ENCODE measurements at regions not wholly inside any gene's neighbourhood (a gene's known extent, or its start where the extent isn't known, plus 50 kb on each side); places are given as distances from the start of the nearest gene placed in this dataset.

DNA sequence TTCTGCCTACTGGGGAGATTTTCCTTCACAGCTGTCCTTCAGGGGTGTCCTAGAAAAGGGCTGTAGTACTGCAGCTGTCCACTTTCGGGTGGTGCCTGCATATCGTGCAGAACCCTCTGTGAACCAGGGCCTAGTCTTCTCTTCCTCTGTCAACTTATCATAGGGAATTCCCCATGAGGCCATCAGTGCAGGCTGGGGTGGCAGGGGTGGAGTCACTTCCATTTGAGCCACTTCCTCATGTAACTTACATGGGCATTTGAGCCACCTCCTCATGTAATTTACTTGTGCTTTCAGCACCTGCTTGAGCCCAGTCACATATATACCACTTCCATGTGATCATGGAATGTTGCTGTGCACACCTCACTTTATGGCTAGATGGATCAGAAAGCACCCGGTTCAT, 742.0 kb upstream of the RGMB start:
- DNase-seq: no peak
- H3K4me3 Mint-ChIP-seq: no peak overlapping the region
- no peak for ATAC-seq (ENCODE audit: low read depth)
- TF ChIP-seq, protein P1, sequence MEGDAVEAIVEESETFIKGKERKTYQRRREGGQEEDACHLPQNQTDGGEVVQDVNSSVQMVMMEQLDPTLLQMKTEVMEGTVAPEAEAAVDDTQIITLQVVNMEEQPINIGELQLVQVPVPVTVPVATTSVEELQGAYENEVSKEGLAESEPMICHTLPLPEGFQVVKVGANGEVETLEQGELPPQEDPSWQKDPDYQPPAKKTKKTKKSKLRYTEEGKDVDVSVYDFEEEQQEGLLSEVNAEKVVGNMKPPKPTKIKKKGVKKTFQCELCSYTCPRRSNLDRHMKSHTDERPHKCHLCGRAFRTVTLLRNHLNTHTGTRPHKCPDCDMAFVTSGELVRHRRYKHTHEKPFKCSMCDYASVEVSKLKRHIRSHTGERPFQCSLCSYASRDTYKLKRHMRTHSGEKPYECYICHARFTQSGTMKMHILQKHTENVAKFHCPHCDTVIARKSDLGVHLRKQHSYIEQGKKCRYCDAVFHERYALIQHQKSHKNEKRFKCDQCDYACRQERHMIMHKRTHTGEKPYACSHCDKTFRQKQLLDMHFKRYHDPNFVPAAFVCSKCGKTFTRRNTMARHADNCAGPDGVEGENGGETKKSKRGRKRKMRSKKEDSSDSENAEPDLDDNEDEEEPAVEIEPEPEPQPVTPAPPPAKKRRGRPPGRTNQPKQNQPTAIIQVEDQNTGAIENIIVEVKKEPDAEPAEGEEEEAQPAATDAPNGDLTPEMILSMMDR (IDR thresholded peaks at IDR 0.05): no peak
- H3K9me3 Mint-ChIP-seq: peaks cover 3% of the 10 kb centered on the region
- intact Hi-C loops (cut with micrococcal nuclease): no loop called here
- POLR2A ChIA-PET: no interaction called here
- H3K36me3 Mint-ChIP-seq (ENCODE audit: low read depth): no peaks in the 10 kb centered on the region
- CTCF ChIA-PET: no interaction called here
- no peak overlapping the region for H3K27ac Mint-ChIP-seq
- no peaks in the 10 kb centered on the region for H3K4me1 Mint-ChIP-seq
- no peaks in the 10 kb centered on the region for H3K27me3 Mint-ChIP-seq

DNA sequence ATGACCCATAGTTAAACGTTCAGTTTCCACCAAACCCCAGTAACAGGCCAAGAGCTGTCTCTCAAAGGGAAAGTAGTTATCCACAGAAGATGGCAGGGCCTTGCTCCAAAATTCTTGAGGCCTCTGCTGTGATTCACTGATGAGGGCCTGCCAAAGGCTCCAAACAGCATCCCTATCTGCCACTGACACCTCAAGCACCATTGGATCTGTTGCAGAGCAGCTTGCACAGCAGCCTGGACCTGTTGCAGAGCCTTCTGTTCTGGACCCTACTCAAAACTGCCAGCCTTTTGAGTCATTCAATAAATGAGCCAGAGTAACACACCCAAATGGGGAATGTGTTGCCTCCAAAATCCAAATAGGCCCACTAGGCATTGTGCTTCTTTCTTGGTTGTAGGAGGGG, 741.5 kb upstream of the RGMB start:
- peaks cover 3% of the 10 kb centered on the region for H3K9me3 Mint-ChIP-seq
- POLR2A ChIA-PET: no interaction called here
- DNase-seq: no peak
- intact Hi-C loops (cut with micrococcal nuclease): no loop called here
- no peaks in the 10 kb centered on the region for H3K36me3 Mint-ChIP-seq (ENCODE audit: low read depth)
- H3K27me3 Mint-ChIP-seq: no peaks in the 10 kb centered on the region
- CTCF ChIA-PET: no interaction called here
- TF ChIP-seq, protein P1 (IDR thresholded peaks at IDR 0.05): no peak
- no peak for ATAC-seq (ENCODE audit: low read depth)
- H3K4me3 Mint-ChIP-seq: no peak overlapping the region
- no peaks in the 10 kb centered on the region for H3K4me1 Mint-ChIP-seq
- no peak overlapping the region for H3K27ac Mint-ChIP-seq

DNA sequence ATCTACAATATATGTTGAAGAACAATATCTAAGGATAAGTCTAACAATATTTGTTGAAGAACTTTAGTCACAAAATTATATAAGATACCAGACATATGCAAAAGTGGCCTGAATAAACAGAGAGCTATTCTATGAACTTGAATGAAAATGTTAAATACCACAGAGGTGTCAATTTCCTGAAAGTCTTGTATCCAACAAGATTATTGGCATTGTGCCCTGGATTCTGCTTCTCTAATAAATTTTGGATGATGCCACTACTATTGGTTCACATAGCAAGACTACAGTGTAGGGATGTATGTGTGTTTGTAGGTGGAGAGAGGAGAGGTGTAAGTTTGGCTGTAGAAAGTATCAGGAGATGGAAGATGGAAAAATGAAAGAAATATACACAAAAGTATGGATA, 731.8 kb upstream of the RGMB start:
- ATAC-seq (ENCODE audit: low read depth): no peak
- TF ChIP-seq, protein P1 (IDR thresholded peaks at IDR 0.05): no peak
- Mint-ChIP-seq H3K27me3 (no peaks in the 10 kb centered on the region), H3K36me3 (ENCODE audit: low read depth) (no peaks in the 10 kb centered on the region), H3K9me3 (peaks cover 6% of the 10 kb centered on the region), H3K27ac (no peak overlapping the region), H3K4me3 (no peak overlapping the region), H3K4me1 (no peaks in the 10 kb centered on the region)
- POLR2A ChIA-PET: no interaction called here
- CTCF ChIA-PET: no interaction called here
- no peak for DNase-seq
- intact Hi-C loops (cut with micrococcal nuclease): no loop called here

DNA sequence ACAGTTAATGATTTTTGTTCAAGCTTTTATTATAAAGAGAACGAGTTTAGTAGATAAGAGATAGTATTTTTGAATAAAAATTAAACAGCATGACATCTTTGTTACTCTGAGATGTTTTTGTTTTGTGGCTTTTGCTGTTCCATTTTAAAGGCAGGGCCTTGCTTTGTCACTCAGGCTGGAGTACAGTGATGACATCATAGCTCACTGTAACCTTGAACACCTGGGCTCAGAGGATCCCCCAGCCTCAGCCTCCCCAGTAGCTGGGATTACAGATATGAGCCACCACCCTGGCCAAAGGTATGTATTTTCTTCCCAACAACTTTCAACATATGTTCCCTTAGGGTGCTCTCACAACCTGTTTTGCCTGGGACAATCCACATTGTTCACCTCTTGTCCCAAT, 730.9 kb upstream of the RGMB start:
- no peaks in the 10 kb centered on the region for H3K4me1 Mint-ChIP-seq
- ChIA-PET POLR2A (no interaction called here), CTCF (no interaction called here)
- H3K36me3 Mint-ChIP-seq (ENCODE audit: low read depth): no peaks in the 10 kb centered on the region
- H3K27me3 Mint-ChIP-seq: no peaks in the 10 kb centered on the region
- no peak for ATAC-seq (ENCODE audit: low read depth)
- intact Hi-C loops (cut with micrococcal nuclease): no loop called here
- peaks cover 6% of the 10 kb centered on the region for H3K9me3 Mint-ChIP-seq
- no peak overlapping the region for H3K27ac Mint-ChIP-seq
- H3K4me3 Mint-ChIP-seq: no peak overlapping the region
- DNase-seq: no peak
- TF ChIP-seq, protein P1 (IDR thresholded peaks at IDR 0.05): no peak

DNA sequence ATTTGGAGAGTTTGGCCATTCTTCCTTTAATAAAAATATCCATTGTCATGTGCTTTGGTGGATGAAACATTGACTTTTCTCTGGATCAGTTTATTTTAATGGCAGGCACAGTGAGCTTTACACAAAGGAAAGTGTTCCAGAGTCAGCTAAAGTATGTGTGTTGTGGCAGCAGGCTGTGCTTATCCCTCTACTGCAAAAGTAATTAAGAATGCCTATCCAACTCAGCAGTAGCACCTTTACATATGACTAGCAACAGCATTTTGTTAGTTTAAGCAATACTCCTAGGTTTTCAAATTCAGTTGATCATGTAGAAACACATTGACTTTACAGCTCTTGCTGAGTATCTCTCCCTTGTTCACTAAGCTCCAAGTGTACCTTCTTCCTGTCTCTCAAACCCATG, 730.5 kb upstream of the RGMB start:
- H3K36me3 Mint-ChIP-seq (ENCODE audit: low read depth): no peaks in the 10 kb centered on the region
- H3K9me3 Mint-ChIP-seq: peaks cover 6% of the 10 kb centered on the region
- DNase-seq (no peak), ATAC-seq (ENCODE audit: low read depth) (no peak)
- TF ChIP-seq, protein P1 (IDR thresholded peaks at IDR 0.05): no peak
- intact Hi-C loops (cut with micrococcal nuclease): no loop called here
- H3K27me3 Mint-ChIP-seq: no peaks in the 10 kb centered on the region
- no peaks in the 10 kb centered on the region for H3K4me1 Mint-ChIP-seq
- no peak overlapping the region for H3K4me3 Mint-ChIP-seq
- ChIA-PET POLR2A (no interaction called here), CTCF (no interaction called here)
- H3K27ac Mint-ChIP-seq: no peak overlapping the region

Data from activated B cell treated with CpG ODN at 0.5 μM for 24 hours (primary cell).